Stimulated activated CD8-positive, alpha-beta memory T cell treated with anti-CD3 and anti-CD28 coated beads, Interleukin-15, amount 100 ng/mL, for 4 hours (primary cell): ENCODE measurements at regions not wholly inside any gene's neighbourhood (a gene's known extent, or its start where the extent isn't known, plus 50 kb on each side); places are given as distances from the start of the nearest gene placed in this dataset.

Experiments used
- DNase-seq, 2 donors: peaks; one replicate each; pipeline ENCODE4 v3.0.0-alpha.2; 2020; ENCODE audit warnings: low read depth in 2 of 2

- DNase-seq: no peak
These were observed 589.1 kb downstream of the PTPRU start for GRCh38 chr1:29825274-29825940.

GRCh38 chr1:29824511-29825273 is 588.4 kb downstream of the PTPRU start:
- no peak for DNase-seq

- DNase-seq: no peak
These were observed 587.7 kb downstream of the PTPRU start for GRCh38 chr1:29824025-29824424.

GRCh38 chr1:29823561-29823960 is 587.2 kb downstream of the PTPRU start:
- no peak for DNase-seq

GRCh38 chr1:29821605-29822004 is 585.3 kb downstream of the PTPRU start:
- no peak for DNase-seq

- DNase-seq: no peak
These were observed 584.1 kb downstream of the PTPRU start for GRCh38 chr1:29820401-29820800.

GRCh38 chr1:29812408-29813135 is 576.2 kb downstream of the PTPRU start:
- no peak for DNase-seq

- DNase-seq: no peak
These were observed 575.5 kb downstream of the PTPRU start for GRCh38 chr1:29811727-29812407.

- DNase-seq: no peak
These were observed 574.9 kb downstream of the PTPRU start for GRCh38 chr1:29811247-29811646.

- DNase-seq: no peak
These were observed 574.1 kb downstream of the PTPRU start for GRCh38 chr1:29810121-29811120.

GRCh38 chr1:29809446-29810120 is 573.3 kb downstream of the PTPRU start:
- DNase-seq: no peak

GRCh38 chr1:29808141-29808995 is 572.0 kb downstream of the PTPRU start:
- DNase-seq: no peak

- no peak for DNase-seq
These were observed 571.4 kb downstream of the PTPRU start for GRCh38 chr1:29807689-29808088.

GRCh38 chr1:29806646-29807319 is 570.5 kb downstream of the PTPRU start:
- no peak for DNase-seq

- no peak for DNase-seq
These were observed 569.5 kb downstream of the PTPRU start for GRCh38 chr1:29805896-29806160.

GRCh38 chr1:29805122-29805895 is 569.0 kb downstream of the PTPRU start:
- no peak for DNase-seq

GRCh38 chr1:29804181-29804899 is 568.0 kb downstream of the PTPRU start:
- no peak for DNase-seq

- no peak for DNase-seq
These were observed 567.2 kb downstream of the PTPRU start for GRCh38 chr1:29803486-29803885.
